Loucy (cell line): ENCODE measurements at regions not wholly inside any gene's neighbourhood (a gene's known extent, or its start where the extent isn't known, plus 50 kb on each side); places are given as distances from the start of the nearest gene placed in this dataset.

Source experiments
- H2AFZ ChIP-seq: fragments of 200-600 bp; sonication (generic); 2 replicates; pipeline ENCODE4 v1.6.0; 2016; ENCODE audit warnings: antibody characterized with exemption, mild to moderate bottlenecking, low read length, moderate library complexity
- H3F3A ChIP-seq: fragments of 200-600 bp; 2 replicates; pipeline ENCODE4 v1.6.0; 2016; ENCODE audit warnings: antibody characterized with exemption, low read depth, mild to moderate bottlenecking
- H3K27me3 ChIP-seq: fragments of 200-600 bp; sonication (generic); 2 replicates; pipeline ENCODE4 v1.6.1; 2014; ENCODE audit warnings: low read length, mild to moderate bottlenecking; ENCODE audit not compliant: insufficient read depth, poor library complexity, severe bottlenecking
- H3K36me3 ChIP-seq: fragments of 200-600 bp; sonication (generic); 2 replicates; pipeline ENCODE4 v1.6.1; 2016; ENCODE audit warnings: low read length; ENCODE audit not compliant: insufficient read depth
- H3K4me1 ChIP-seq: fragments of 200-600 bp; sonication (generic); 2 replicates; pipeline ENCODE4 v1.5.1; 2014; ENCODE audit warnings: low read length, mild to moderate bottlenecking; ENCODE audit not compliant: insufficient read depth, poor library complexity, severe bottlenecking
- H3K4me2 ChIP-seq: fragments of 200-600 bp; sonication (generic); 2 replicates; pipeline ENCODE4 v1.6.0; 2014; ENCODE audit warnings: antibody characterized with exemption, low read length, low read depth, mild to moderate bottlenecking; ENCODE audit not compliant: poor library complexity, severe bottlenecking
- H3K4me3 ChIP-seq: fragments of 200-600 bp; sonication (generic); 2 replicates; pipeline ENCODE4 v1.5.1; 2014; ENCODE audit warnings: low read length, mild to moderate bottlenecking, mixed read lengths; ENCODE audit not compliant: poor library complexity, severe bottlenecking
- H3K79me2 ChIP-seq: fragments of 200-600 bp; sonication (generic); 2 replicates; pipeline ENCODE4 v1.6.1; 2014; ENCODE audit warnings: low read length; ENCODE audit not compliant: insufficient read depth
- H3K9ac ChIP-seq: fragments of 200-600 bp; sonication (generic); 2 replicates; pipeline ENCODE4 v1.6.0; 2014; ENCODE audit warnings: mild to moderate bottlenecking, low read depth, low read length, moderate library complexity; ENCODE audit not compliant: poor library complexity, severe bottlenecking
- H3K9me2 ChIP-seq: fragments of 200-600 bp; sonication (generic); replicated peaks from 2 replicates; pipeline ENCODE4 v1.6.1; 2016; ENCODE audit warnings: low read depth, low read length, mixed read lengths
- H3K9me3 ChIP-seq: fragments of 200-600 bp; sonication (generic); 2 replicates; pipeline ENCODE4 v1.6.1; 2014; ENCODE audit warnings: mild to moderate bottlenecking, antibody characterized with exemption, low read length, low read depth; ENCODE audit not compliant: insufficient read depth
- H4K20me1 ChIP-seq: fragments of 200-600 bp; sonication (generic); 2 replicates; pipeline ENCODE4 v1.6.0; 2014; ENCODE audit warnings: antibody characterized with exemption, low read length, mild to moderate bottlenecking; ENCODE audit not compliant: insufficient read depth, poor library complexity, severe bottlenecking
- CTCF ChIP-seq: fragments of 200-600 bp; sonication (generic); conservative IDR thresholded peaks from 2 replicates; pipeline ENCODE4 v1.5.1; 2014; ENCODE audit warnings: mild to moderate bottlenecking, antibody characterized with exemption, low read length
- EZH2phosphoT487 ChIP-seq: fragments of 200-600 bp; IDR thresholded peaks from 2 replicates; pipeline ENCODE4 v1.6.1; 2018; ENCODE audit warnings: antibody characterized with exemption, mild to moderate bottlenecking, moderate library complexity, borderline replicate concordance

GRCh38 chr3:144270100-144270499 lies 298.5 kb downstream of the DIPK2A start:
- Histone ChIP-seq H3K9ac (no peak overlapping the region), H4K20me1 (no peaks in the 10 kb centered on the region), H3K79me2 (no peaks in the 10 kb centered on the region), H3K36me3 (no peaks in the 10 kb centered on the region), H3K9me2 (no peaks in the 10 kb centered on the region), H3F3A (no peaks in the 10 kb centered on the region), H3K9me3 (no peaks in the 10 kb centered on the region), H3K4me3 (no peak overlapping the region), H3K27me3 (no peaks in the 10 kb centered on the region), H2AFZ (no peak overlapping the region), H3K4me1 (peaks cover 6% of the 10 kb centered on the region), H3K4me2 (peak overlapping the region; percentile 13)
- no peak for TF ChIP-seq CTCF

- Histone ChIP-seq H3K9me3 (no peaks in the 10 kb centered on the region), H4K20me1 (no peaks in the 10 kb centered on the region), H3K36me3 (no peaks in the 10 kb centered on the region), H3K4me3 (no peak overlapping the region), H3K9me2 (no peaks in the 10 kb centered on the region), H2AFZ (no peak overlapping the region), H3F3A (no peaks in the 10 kb centered on the region), H3K27me3 (no peaks in the 10 kb centered on the region), H3K9ac (no peak overlapping the region), H3K4me2 (no peak overlapping the region), H3K4me1 (peaks cover 6% of the 10 kb centered on the region), H3K79me2 (no peaks in the 10 kb centered on the region)
- no peak for TF ChIP-seq CTCF
- TF ChIP-seq EZH2phosphoT487 = no peak
Observed at GRCh38 chr3:144272680-144273079, 301.1 kb downstream of the DIPK2A start.

- Histone ChIP-seq H3K9ac (no peak overlapping the region), H3K4me2 (no peak overlapping the region), H3K4me3 (no peak overlapping the region), H3F3A (no peaks in the 10 kb centered on the region), H3K36me3 (no peaks in the 10 kb centered on the region), H4K20me1 (no peaks in the 10 kb centered on the region), H3K9me3 (no peaks in the 10 kb centered on the region), H3K27me3 (no peaks in the 10 kb centered on the region), H2AFZ (no peak overlapping the region), H3K79me2 (no peaks in the 10 kb centered on the region), H3K9me2 (no peaks in the 10 kb centered on the region), H3K4me1 (peaks cover 6% of the 10 kb centered on the region)
- no peak for TF ChIP-seq EZH2phosphoT487
- TF ChIP-seq CTCF = no peak
Observed at GRCh38 chr3:144273601-144274000, 302.0 kb downstream of the DIPK2A start.
